CD4-positive, alpha-beta T cell (primary cell): ENCODE measurements at regions not wholly inside any gene's neighbourhood (a gene's known extent, or its start where the extent isn't known, plus 50 kb on each side); places are given as distances from the start of the nearest gene placed in this dataset.

Source experiments
- ATAC-seq: fragments of 200-7000 bp; cut with Tn5 transposase; one replicate; pipeline ENCODE4 v1.10.0; 2022; ENCODE audit warnings: mild to moderate bottlenecking; ENCODE audit not compliant: poor library complexity
- CTCF ChIA-PET: fragments of 350-600 bp; sonication (Branson Sonifier 250); formaldehyde crosslinking; loops from one replicate; lab custom pipeline; 2021; ENCODE audit warnings: antibody characterized with exemption, inconsistent platforms; lab: Charles Lee
- POLR2A ChIA-PET: fragments of 350-600 bp; sonication (Branson Sonifier 250); formaldehyde crosslinking; loops from one replicate; lab custom pipeline; 2021; ENCODE audit warnings: antibody characterized with exemption, inconsistent platforms; lab: Charles Lee
- DNase-seq, 14 experiments: peaks; one replicate each; pipeline ENCODE4 v3.0.0-alpha.2; 2013 to 2020; ENCODE audit warnings: mixed read lengths in 2 of 14
- H3K27ac ChIP-seq, 2 donors: one replicate each; pipeline versions ENCODE4 v1.5.1 to v1.7.0; 2013; ENCODE audit warnings: low read length in 2 of 2, low read depth in 1 of 2, mild to moderate bottlenecking in 1 of 2
- H3K27me3 ChIP-seq, 2 experiments: 1 replicate in 1 of 2; 2 replicates in 1 of 2; pipeline versions ENCODE4 v1.6.1 to v1.7.0; 2013; ENCODE audit warnings: low read length in 2 of 2, control low read depth in 1 of 2, mild to moderate bottlenecking in 1 of 2, moderate library complexity in 1 of 2; ENCODE audit not compliant: insufficient read depth in 2 of 2, control insufficient read depth in 1 of 2
- H3K36me3 ChIP-seq: one replicate; pipeline ENCODE4 v1.6.1; 2013; ENCODE audit warnings: low read length, control low read depth; ENCODE audit not compliant: insufficient read depth
- H3K4me1 ChIP-seq: one replicate; pipeline ENCODE4 v1.6.1; 2013; ENCODE audit warnings: low read length, control low read depth; ENCODE audit not compliant: insufficient read depth
- H3K4me3 ChIP-seq: one replicate; pipeline ENCODE4 v1.5.1; 2013; ENCODE audit warnings: mild to moderate bottlenecking, low read length, moderate library complexity
- H3K9me3 ChIP-seq, 2 experiments: 1 replicate in 1 of 2; 2 replicates in 1 of 2; pipeline versions ENCODE4 v1.6.1 to v1.7.0; 2013; ENCODE audit warnings: low read length in 2 of 2, mild to moderate bottlenecking in 2 of 2, control low read depth in 1 of 2, moderate library complexity in 1 of 2; ENCODE audit not compliant: control insufficient read depth in 1 of 2, insufficient read depth in 1 of 2
- H3K27ac Mint-ChIP-seq: one replicate; pipeline ENCODE4 v1.8.0; 2020; ENCODE audit warnings: mixed read lengths
- H3K27me3 Mint-ChIP-seq: one replicate; pipeline ENCODE4 v1.8.0; 2021; ENCODE audit warnings: mixed read lengths
- H3K36me3 Mint-ChIP-seq: one replicate; pipeline ENCODE4 v1.8.0; 2021; ENCODE audit warnings: low read depth, mixed read lengths
- H3K4me1 Mint-ChIP-seq: one replicate; pipeline ENCODE4 v1.8.0; 2021; ENCODE audit warnings: low read depth, mixed read lengths
- H3K4me3 Mint-ChIP-seq: one replicate; pipeline ENCODE4 v1.8.0; 2020; ENCODE audit warnings: mild to moderate bottlenecking, mixed read lengths
- H3K9me3 Mint-ChIP-seq: one replicate; pipeline ENCODE4 v1.8.0; 2020; ENCODE audit warnings: mixed read lengths
- intact Hi-C, 2 experiments: fragments of 100-400 bp; cut with DNase I in 1 of 2; cut with micrococcal nuclease in 1 of 2; formaldehyde crosslinking; loops; one replicate each; pipeline versions ENCODE4 v1.15.1 to v1.9.0; 2023 to 2025; cut with DNase I, micrococcal nuclease
- TF ChIP-seq, protein P1 (sequence below): fragments of 200-600 bp; IDR thresholded peaks from one replicate; pipeline ENCODE4 v1.8.0; 2022; ENCODE audit warnings: antibody characterized with exemption, mild to moderate bottlenecking

- Histone ChIP-seq H3K27me3 (no peaks in the 10 kb centered on the region), H3K4me3 (no peak overlapping the region), H3K36me3 (no peaks in the 10 kb centered on the region), H3K9me3 (peaks cover 0 to 2% of the 10 kb centered on the region in 2 experiments), H3K4me1 (no peaks in the 10 kb centered on the region), H3K27ac (no peak overlapping the region)
- Mint-ChIP-seq H3K4me1 (no peaks in the 10 kb centered on the region), H3K36me3 (no peaks in the 10 kb centered on the region), H3K27me3 (no peaks in the 10 kb centered on the region), H3K9me3 (peaks cover 2% of the 10 kb centered on the region), H3K4me3 (no peak overlapping the region), H3K27ac (no peak overlapping the region)
- DNase-seq (no peak), ATAC-seq (no peak)
- ChIA-PET CTCF (no interaction called here), POLR2A (no interaction called here)
- intact Hi-C loops = no loop called here
- TF ChIP-seq, protein P1, sequence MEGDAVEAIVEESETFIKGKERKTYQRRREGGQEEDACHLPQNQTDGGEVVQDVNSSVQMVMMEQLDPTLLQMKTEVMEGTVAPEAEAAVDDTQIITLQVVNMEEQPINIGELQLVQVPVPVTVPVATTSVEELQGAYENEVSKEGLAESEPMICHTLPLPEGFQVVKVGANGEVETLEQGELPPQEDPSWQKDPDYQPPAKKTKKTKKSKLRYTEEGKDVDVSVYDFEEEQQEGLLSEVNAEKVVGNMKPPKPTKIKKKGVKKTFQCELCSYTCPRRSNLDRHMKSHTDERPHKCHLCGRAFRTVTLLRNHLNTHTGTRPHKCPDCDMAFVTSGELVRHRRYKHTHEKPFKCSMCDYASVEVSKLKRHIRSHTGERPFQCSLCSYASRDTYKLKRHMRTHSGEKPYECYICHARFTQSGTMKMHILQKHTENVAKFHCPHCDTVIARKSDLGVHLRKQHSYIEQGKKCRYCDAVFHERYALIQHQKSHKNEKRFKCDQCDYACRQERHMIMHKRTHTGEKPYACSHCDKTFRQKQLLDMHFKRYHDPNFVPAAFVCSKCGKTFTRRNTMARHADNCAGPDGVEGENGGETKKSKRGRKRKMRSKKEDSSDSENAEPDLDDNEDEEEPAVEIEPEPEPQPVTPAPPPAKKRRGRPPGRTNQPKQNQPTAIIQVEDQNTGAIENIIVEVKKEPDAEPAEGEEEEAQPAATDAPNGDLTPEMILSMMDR = no peak
These were observed 611.6 kb downstream of the PRELID2 start for GRCh38 chr5:145223582-145223981.

DNA sequence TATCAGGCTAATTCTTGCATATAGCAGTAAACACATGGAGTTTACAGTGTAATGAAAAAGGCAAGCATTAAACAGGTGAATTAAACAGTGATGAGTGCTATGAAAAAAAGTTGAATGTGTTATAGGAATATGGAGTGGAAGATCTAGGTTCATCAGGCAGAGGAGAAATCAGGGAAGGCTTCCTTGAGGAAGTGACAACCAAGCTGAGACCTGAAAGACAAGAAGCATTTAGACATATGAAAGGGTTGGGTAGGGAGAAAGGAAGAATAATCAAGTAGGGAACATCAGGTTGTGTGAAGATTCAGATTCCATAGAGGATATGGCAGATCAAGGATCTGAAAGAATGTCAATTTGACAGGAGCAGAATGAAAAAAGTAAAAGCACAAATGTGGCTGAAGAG is 612.5 kb downstream of the PRELID2 start:
- peaks cover 2% of the 10 kb centered on the region for H3K9me3 Mint-ChIP-seq
- no peaks in the 10 kb centered on the region for H3K36me3 Mint-ChIP-seq
- no peak for DNase-seq
- Histone ChIP-seq H3K9me3 (no peaks in the 10 kb centered on the region), H3K27me3 (no peaks in the 10 kb centered on the region), H3K27ac (no peak overlapping the region), H3K4me3 (no peak overlapping the region), H3K36me3 (no peaks in the 10 kb centered on the region), H3K4me1 (no peaks in the 10 kb centered on the region)
- POLR2A ChIA-PET = no interaction called here
- CTCF ChIA-PET = no interaction called here
- H3K4me3 Mint-ChIP-seq = no peak overlapping the region
- intact Hi-C loops = no loop called here
- no peaks in the 10 kb centered on the region for H3K4me1 Mint-ChIP-seq
- TF ChIP-seq, protein P1 = no peak
- H3K27ac Mint-ChIP-seq = no peak overlapping the region
- ATAC-seq = no peak
- no peaks in the 10 kb centered on the region for H3K27me3 Mint-ChIP-seq

GRCh38 chr5:145221416-145221815 is 613.7 kb downstream of the PRELID2 start:
- TF ChIP-seq, protein P1 = no peak
- ATAC-seq (no peak), DNase-seq (no peak)
- no peaks in the 10 kb centered on the region for H3K36me3 Mint-ChIP-seq
- Histone ChIP-seq H3K36me3 (no peaks in the 10 kb centered on the region), H3K9me3 (peaks cover 0 to 3% of the 10 kb centered on the region in 2 experiments), H3K27me3 (no peaks in the 10 kb centered on the region), H3K27ac (no peak overlapping the region), H3K4me1 (no peaks in the 10 kb centered on the region), H3K4me3 (no peak overlapping the region)
- H3K27ac Mint-ChIP-seq = no peak overlapping the region
- intact Hi-C loops = no loop called here
- no peaks in the 10 kb centered on the region for H3K27me3 Mint-ChIP-seq
- ChIA-PET CTCF (no interaction called here), POLR2A (no interaction called here)
- no peaks in the 10 kb centered on the region for H3K9me3 Mint-ChIP-seq
- H3K4me3 Mint-ChIP-seq = no peak overlapping the region
- no peaks in the 10 kb centered on the region for H3K4me1 Mint-ChIP-seq
